OCI-LY1 (cell line): ENCODE measurements at regions not wholly inside any gene's neighbourhood (a gene's known extent, or its start where the extent isn't known, plus 50 kb on each side); places are given as distances from the start of the nearest gene placed in this dataset.

Experiments used
- H2AFZ ChIP-seq: fragments of 200-600 bp; sonication (generic), shearing (Covaris generic); 2 replicates; pipeline ENCODE4 v1.6.0; 2014; ENCODE audit warnings: antibody characterized with exemption, mild to moderate bottlenecking, low read length
- H3F3A ChIP-seq: fragments of 200-600 bp; sonication (generic), shearing (Covaris generic); 2 replicates; pipeline ENCODE4 v1.6.0; 2014; ENCODE audit warnings: mild to moderate bottlenecking, antibody characterized with exemption, low read length, moderate library complexity; ENCODE audit not compliant: insufficient read depth
- H3K27ac ChIP-seq: fragments of 200-600 bp; sonication (generic); 2 replicates; pipeline ENCODE4 v1.5.1; 2014; ENCODE audit warnings: low read length, mixed run types, mild to moderate bottlenecking, low read depth; ENCODE audit not compliant: poor library complexity, severe bottlenecking
- H3K27me3 ChIP-seq: fragments of 200-600 bp; sonication (generic); 2 replicates; pipeline ENCODE4 v1.6.0; 2014; ENCODE audit warnings: antibody characterized with exemption, mild to moderate bottlenecking, low read length, moderate library complexity; ENCODE audit not compliant: insufficient read depth
- H3K36me3 ChIP-seq: fragments of 200-600 bp; sonication (generic); 2 replicates; pipeline ENCODE4 v1.6.1; 2014; ENCODE audit warnings: mild to moderate bottlenecking, antibody characterized with exemption, low read length, moderate library complexity, mixed read lengths; ENCODE audit not compliant: insufficient read depth
- H3K4me1 ChIP-seq: fragments of 200-600 bp; sonication (generic); 2 replicates; pipeline ENCODE4 v1.5.1; 2014; ENCODE audit warnings: mild to moderate bottlenecking, low read length, moderate library complexity; ENCODE audit not compliant: insufficient read depth, severe bottlenecking
- H3K4me2 ChIP-seq: fragments of 200-600 bp; sonication (generic), shearing (Covaris generic); 2 replicates; pipeline ENCODE4 v1.6.1; 2014; ENCODE audit warnings: low read length
- H3K4me3 ChIP-seq: fragments of 200-600 bp; sonication (generic); 2 replicates; pipeline ENCODE4 v1.5.1; 2014; ENCODE audit warnings: low read length, low read depth, mild to moderate bottlenecking, mixed read lengths; ENCODE audit not compliant: poor library complexity, severe bottlenecking
- H3K79me2 ChIP-seq: fragments of 200-600 bp; shearing (Covaris generic); 2 replicates; pipeline ENCODE4 v1.6.1; 2016; ENCODE audit warnings: mixed run types, low read length, mixed read lengths; ENCODE audit not compliant: insufficient read depth
- H3K9ac ChIP-seq: fragments of 200-600 bp; sonication (generic), shearing (Covaris generic); 2 replicates; pipeline ENCODE4 v1.6.1; 2014; ENCODE audit warnings: mild to moderate bottlenecking, low read length, mixed read lengths
- H3K9me2 ChIP-seq: fragments of 200-600 bp; sonication (generic), shearing (Covaris generic); 2 replicates; pipeline ENCODE4 v1.6.1; 2014; ENCODE audit warnings: low read depth, mild to moderate bottlenecking, low read length, mixed read lengths
- H3K9me3 ChIP-seq: fragments of 200-600 bp; shearing (Covaris generic); 2 replicates; pipeline ENCODE4 v1.6.1; 2014; ENCODE audit warnings: low read length, mixed read lengths
- H4K20me1 ChIP-seq: fragments of 200-600 bp; sonication (generic), shearing (Covaris generic); 2 replicates; pipeline ENCODE4 v1.6.0; 2016; ENCODE audit warnings: mild to moderate bottlenecking, low read length; ENCODE audit not compliant: insufficient read depth
- EZH2 ChIP-seq: fragments of 200-600 bp; sonication (generic), shearing (Covaris generic); IDR thresholded peaks from 2 replicates; pipeline ENCODE4 v1.8.0; 2017; ENCODE audit warnings: borderline replicate concordance, mixed run types, mild to moderate bottlenecking, antibody characterized with exemption, low read length, moderate library complexity, mixed read lengths
- TF ChIP-seq, protein P1 (sequence below): fragments of 200-600 bp; sonication (generic), shearing (Covaris generic); IDR thresholded peaks from 2 replicates; pipeline ENCODE4 v1.5.1; 2017; ENCODE audit warnings: mild to moderate bottlenecking, antibody characterized with exemption, low read length, moderate library complexity, mixed read lengths

DNA sequence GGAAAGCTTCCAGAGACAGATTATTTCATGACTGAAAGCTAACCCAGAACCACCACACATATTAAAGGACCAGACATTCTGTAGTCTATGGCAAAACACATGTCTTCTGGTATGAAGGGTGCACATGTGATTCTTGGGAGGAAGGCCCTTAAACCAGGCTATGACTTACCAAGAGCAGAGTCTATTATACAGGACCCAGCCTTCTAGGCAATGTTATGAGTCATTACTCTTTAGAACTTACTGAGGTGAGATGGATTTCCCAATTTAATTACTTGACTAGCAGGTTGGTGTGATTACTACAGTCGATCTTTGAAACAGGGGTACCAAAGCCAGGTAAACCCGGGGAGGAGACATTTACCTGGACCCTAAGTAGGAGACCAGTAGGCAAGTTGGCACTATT, 350.8 kb downstream of the TRIB2 start:
- no peaks in the 10 kb centered on the region for H3K36me3 ChIP-seq
- H4K20me1 ChIP-seq = no peaks in the 10 kb centered on the region
- H2AFZ ChIP-seq = no peak overlapping the region
- no peak overlapping the region for H3K4me2 ChIP-seq
- no peak overlapping the region for H3K4me3 ChIP-seq
- H3K9ac ChIP-seq = no peak overlapping the region
- no peak for TF ChIP-seq EZH2
- TF ChIP-seq, protein P1, sequence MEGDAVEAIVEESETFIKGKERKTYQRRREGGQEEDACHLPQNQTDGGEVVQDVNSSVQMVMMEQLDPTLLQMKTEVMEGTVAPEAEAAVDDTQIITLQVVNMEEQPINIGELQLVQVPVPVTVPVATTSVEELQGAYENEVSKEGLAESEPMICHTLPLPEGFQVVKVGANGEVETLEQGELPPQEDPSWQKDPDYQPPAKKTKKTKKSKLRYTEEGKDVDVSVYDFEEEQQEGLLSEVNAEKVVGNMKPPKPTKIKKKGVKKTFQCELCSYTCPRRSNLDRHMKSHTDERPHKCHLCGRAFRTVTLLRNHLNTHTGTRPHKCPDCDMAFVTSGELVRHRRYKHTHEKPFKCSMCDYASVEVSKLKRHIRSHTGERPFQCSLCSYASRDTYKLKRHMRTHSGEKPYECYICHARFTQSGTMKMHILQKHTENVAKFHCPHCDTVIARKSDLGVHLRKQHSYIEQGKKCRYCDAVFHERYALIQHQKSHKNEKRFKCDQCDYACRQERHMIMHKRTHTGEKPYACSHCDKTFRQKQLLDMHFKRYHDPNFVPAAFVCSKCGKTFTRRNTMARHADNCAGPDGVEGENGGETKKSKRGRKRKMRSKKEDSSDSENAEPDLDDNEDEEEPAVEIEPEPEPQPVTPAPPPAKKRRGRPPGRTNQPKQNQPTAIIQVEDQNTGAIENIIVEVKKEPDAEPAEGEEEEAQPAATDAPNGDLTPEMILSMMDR = no peak
- no peaks in the 10 kb centered on the region for H3K9me2 ChIP-seq
- H3K4me1 ChIP-seq = no peaks in the 10 kb centered on the region
- no peaks in the 10 kb centered on the region for H3F3A ChIP-seq
- H3K9me3 ChIP-seq = no peaks in the 10 kb centered on the region
- no peak overlapping the region for H3K27ac ChIP-seq
- H3K79me2 ChIP-seq = no peaks in the 10 kb centered on the region
- H3K27me3 ChIP-seq = no peaks in the 10 kb centered on the region

DNA sequence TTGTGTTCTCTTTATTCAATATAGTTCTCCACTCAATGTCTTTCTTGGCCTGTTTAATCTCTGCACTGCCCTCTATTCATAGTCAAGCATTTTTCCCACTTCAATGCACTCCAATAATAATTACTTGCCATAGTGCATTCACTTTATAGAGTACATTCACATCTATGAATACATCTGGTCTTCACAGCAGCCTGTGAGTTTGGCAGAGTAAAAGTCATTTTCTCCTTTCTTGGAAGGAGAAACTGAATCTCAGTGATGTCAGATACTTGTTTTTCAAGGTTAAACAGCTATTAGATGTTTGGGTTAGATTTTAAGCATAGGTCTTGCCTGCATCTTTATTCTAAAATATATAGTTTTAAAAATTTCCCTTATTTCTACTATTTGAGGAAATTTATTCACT, 373.2 kb downstream of the TRIB2 start:
- no peaks in the 10 kb centered on the region for H3K36me3 ChIP-seq
- H3K4me3 ChIP-seq = no peak overlapping the region
- TF ChIP-seq, protein P1 = no peak
- TF ChIP-seq EZH2 = no peak
- H3K9ac ChIP-seq = no peak overlapping the region
- no peak overlapping the region for H3K27ac ChIP-seq
- no peaks in the 10 kb centered on the region for H4K20me1 ChIP-seq
- H3K79me2 ChIP-seq = no peaks in the 10 kb centered on the region
- no peaks in the 10 kb centered on the region for H3K4me1 ChIP-seq
- H3K9me2 ChIP-seq = no peaks in the 10 kb centered on the region
- H3K9me3 ChIP-seq = no peaks in the 10 kb centered on the region
- H3K27me3 ChIP-seq = no peaks in the 10 kb centered on the region
- no peak overlapping the region for H2AFZ ChIP-seq
- H3F3A ChIP-seq = no peaks in the 10 kb centered on the region
- H3K4me2 ChIP-seq = no peak overlapping the region

DNA sequence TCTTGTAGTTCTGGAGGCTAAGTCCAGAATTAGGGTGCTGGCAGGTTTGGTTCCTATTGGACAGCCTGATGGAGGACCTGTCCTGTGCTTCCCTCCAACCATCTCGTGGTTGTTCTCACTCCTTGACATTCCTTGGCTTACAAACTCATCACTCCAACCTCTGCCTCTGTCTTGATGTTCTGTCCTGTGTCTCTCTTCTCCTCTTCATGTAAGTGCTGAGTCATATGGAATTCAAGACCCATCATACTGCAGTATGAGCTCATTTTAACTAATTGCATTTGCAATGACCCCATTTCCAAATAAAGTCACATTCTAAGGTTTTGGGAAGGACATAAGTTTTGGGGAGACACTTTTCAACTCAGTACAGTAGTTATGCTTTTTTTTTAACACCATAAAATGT, 374.7 kb downstream of the TRIB2 start:
- Histone ChIP-seq H3K4me1 (no peaks in the 10 kb centered on the region), H3K36me3 (no peaks in the 10 kb centered on the region), H3K4me2 (no peak overlapping the region), H3F3A (no peaks in the 10 kb centered on the region), H3K9me2 (no peaks in the 10 kb centered on the region), H2AFZ (no peak overlapping the region), H3K9ac (no peak overlapping the region), H4K20me1 (no peaks in the 10 kb centered on the region), H3K4me3 (no peak overlapping the region), H3K27me3 (no peaks in the 10 kb centered on the region), H3K27ac (no peak overlapping the region), H3K9me3 (no peaks in the 10 kb centered on the region), H3K79me2 (no peaks in the 10 kb centered on the region)
- TF ChIP-seq EZH2 = no peak
- TF ChIP-seq, protein P1 = no peak
